Activated CD8-positive, alpha-beta memory T cell treated with anti-CD3 and anti-CD28 coated beads for 36 hours (primary cell): ENCODE measurements at regions not wholly inside any gene's neighbourhood (a gene's known extent, or its start where the extent isn't known, plus 50 kb on each side); places are given as distances from the start of the nearest gene placed in this dataset.
"Not testable (repeated sequence)": the region's sequence is repeated elsewhere in the genome, so short reads cannot be mapped to it uniquely, and the experiment has no call there.

Source experiments
- CTCF ChIA-PET: fragments of 350-600 bp; sonication (Branson Sonifier 250); formaldehyde crosslinking; loops from one replicate; lab custom pipeline; 2021; ENCODE audit warnings: antibody characterized with exemption; lab: Charles Lee
- POLR2A ChIA-PET: fragments of 350-600 bp; sonication (Branson Sonifier 250); formaldehyde crosslinking; loops from one replicate; lab custom pipeline; 2021; ENCODE audit warnings: antibody characterized with exemption; lab: Charles Lee

GRCh38 chr6:133085896-133086295, 155.3 kb upstream of the EYA4 start:
- POLR2A ChIA-PET: no interaction called here
- CTCF ChIA-PET: no interaction called here

- CTCF ChIA-PET: no interaction called here
- POLR2A ChIA-PET: no interaction called here
Observed at GRCh38 chr6:133088931-133089695, 152.0 kb upstream of the EYA4 start.

- ChIA-PET POLR2A (no interaction called here), CTCF (no interaction called here)
Observed at GRCh38 chr6:133092199-133092598, 149.0 kb upstream of the EYA4 start.

- ChIA-PET POLR2A (no interaction called here), CTCF (no interaction called here)
Observed at GRCh38 chr6:133092771-133093170, 148.4 kb upstream of the EYA4 start.

GRCh38 chr6:133093211-133093610, 147.9 kb upstream of the EYA4 start:
- POLR2A ChIA-PET, CTCF ChIA-PET: not testable (repeated sequence)

GRCh38 chr6:133093956-133094355, 147.2 kb upstream of the EYA4 start:
- ChIA-PET POLR2A (no interaction called here), CTCF (no interaction called here)

- ChIA-PET CTCF (no interaction called here), POLR2A (no interaction called here)
Observed at GRCh38 chr6:133097208-133097607, 143.9 kb upstream of the EYA4 start.

- CTCF ChIA-PET: no interaction called here
- POLR2A ChIA-PET: no interaction called here
Observed at GRCh38 chr6:133099573-133099972, 141.6 kb upstream of the EYA4 start.

GRCh38 chr6:133100865-133101264, 140.3 kb upstream of the EYA4 start:
- CTCF ChIA-PET: no interaction called here
- POLR2A ChIA-PET: no interaction called here

- ChIA-PET CTCF (no interaction called here), POLR2A (no interaction called here)
Observed at GRCh38 chr6:133101790-133102189, 139.4 kb upstream of the EYA4 start.

GRCh38 chr6:133106934-133107333, 134.2 kb upstream of the EYA4 start:
- POLR2A ChIA-PET: no interaction called here
- CTCF ChIA-PET: no interaction called here

- CTCF ChIA-PET: no interaction called here
Observed at GRCh38 chr6:133108419-133108818, 132.7 kb upstream of the EYA4 start.

GRCh38 chr6:133114973-133115372, 126.2 kb upstream of the EYA4 start:
- ChIA-PET CTCF (no interaction called here), POLR2A (no interaction called here)

More at GRCh38 chr6:133108419-133108818, 132.7 kb upstream of the EYA4 start:
- POLR2A ChIA-PET: no interaction called here

GRCh38 chr6:133115946-133116345, 125.2 kb upstream of the EYA4 start:
- CTCF ChIA-PET: no interaction called here

GRCh38 chr6:133128191-133128590, 113.0 kb upstream of the EYA4 start:
- ChIA-PET CTCF (no interaction called here), POLR2A (no interaction called here)

More at GRCh38 chr6:133115946-133116345, 125.2 kb upstream of the EYA4 start:
- POLR2A ChIA-PET: no interaction called here

GRCh38 chr6:133129556-133129955, 111.6 kb upstream of the EYA4 start:
- ChIA-PET CTCF (no interaction called here), POLR2A (no interaction called here)

- POLR2A ChIA-PET: no interaction called here
- CTCF ChIA-PET: no interaction called here
Observed at GRCh38 chr6:133130863-133131262, 110.3 kb upstream of the EYA4 start.

- ChIA-PET CTCF (no interaction called here), POLR2A (no interaction called here)
Observed at GRCh38 chr6:133131621-133132465, 109.3 kb upstream of the EYA4 start.

GRCh38 chr6:133132466-133132971, 108.6 kb upstream of the EYA4 start:
- CTCF ChIA-PET: interaction anchor here (0.7 kb wide), 1 partner anchor 394 kb away, joined by 3 read pairs; no protein-coding TSS in a partner anchor
- POLR2A ChIA-PET: no interaction called here

GRCh38 chr6:133136177-133136880, 104.8 kb upstream of the EYA4 start:
- ChIA-PET POLR2A (no interaction called here), CTCF (no interaction called here)
